H1 (cell line): ENCODE measurements at regions not wholly inside any gene's neighbourhood (a gene's known extent, or its start where the extent isn't known, plus 50 kb on each side); places are given as distances from the start of the nearest gene placed in this dataset.

Experiments used
- POLR2A ChIP-seq, 2 experiments: IDR thresholded peaks; 1 replicate in 1 of 2; 2 replicates in 1 of 2; pipeline ENCODE4 v1.6.1; 2011; ENCODE audit warnings: low read depth in 2 of 2, low read length in 2 of 2, mild to moderate bottlenecking in 2 of 2; ENCODE audit errors: control extremely low read depth in 1 of 2
- POLR2AphosphoS5 ChIP-seq: IDR thresholded peaks from 2 replicates; pipeline ENCODE4 v1.6.1; 2011; ENCODE audit warnings: low read depth, low read length
- SP1 ChIP-seq: IDR thresholded peaks from 2 replicates; pipeline ENCODE4 v1.6.1; 2011; ENCODE audit warnings: low read depth, low read length
- TCF12 ChIP-seq: IDR thresholded peaks from 2 replicates; pipeline ENCODE4 v1.6.1; 2011; ENCODE audit warnings: low read depth, mild to moderate bottlenecking, low read length
- YY1 ChIP-seq: IDR thresholded peaks from 2 replicates; pipeline ENCODE4 v1.6.1; 2011; ENCODE audit warnings: low read depth, mild to moderate bottlenecking, low read length
- TF ChIP-seq, protein P1 (sequence below), 3 experiments: IDR thresholded peaks; 1 replicate in 2 of 3; 2 replicates in 1 of 3; pipeline versions ENCODE4 v1.5.1 to v1.6.1; 2011; ENCODE audit warnings: low read length in 3 of 3, mild to moderate bottlenecking in 3 of 3, inconsistent platforms in 2 of 3, low read depth in 1 of 3, moderate library complexity in 1 of 3; ENCODE audit not compliant: insufficient read depth in 1 of 3; ENCODE audit errors: control extremely low read depth in 1 of 3
- TF ChIP-seq, protein P2 (sequence below): IDR thresholded peaks from 2 replicates; pipeline ENCODE4 v1.6.1; 2011; ENCODE audit warnings: low read depth, mild to moderate bottlenecking, low read length; ENCODE audit not compliant: insufficient read depth

DNA sequence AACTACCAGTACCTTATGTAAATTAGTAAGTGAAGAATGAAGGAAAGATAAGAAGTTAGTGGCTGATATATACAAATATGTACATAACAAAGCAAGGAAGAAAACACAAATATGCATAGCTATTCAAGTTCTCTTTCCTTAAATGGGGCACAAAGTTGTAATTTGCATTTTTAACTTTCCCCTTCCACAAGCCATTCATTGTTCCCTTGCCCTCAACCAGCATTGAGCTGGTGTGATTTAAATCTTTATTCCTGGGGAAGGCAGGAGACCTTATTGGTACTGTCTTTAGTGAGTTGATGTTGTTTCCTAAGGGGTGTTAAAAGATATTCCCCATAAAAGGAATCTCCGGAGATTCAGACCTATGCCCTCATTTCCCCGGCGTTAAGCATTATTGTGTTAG, 735.3 kb downstream of the PCDH18 start:
- TF ChIP-seq TCF12 (no peak), YY1 (no peak), SP1 (0 out of 2 replicates have a peak, but pooled peaks have one; percentile 14), POLR2AphosphoS5 (no peak), POLR2A (IDR thresholded peaks at IDR 0.05; ENCODE audit: control extremely low read depth in 1 of 2, low read depth in 2 of 2, low read length in 2 of 2) (no peak)
- TF ChIP-seq, protein P1, sequence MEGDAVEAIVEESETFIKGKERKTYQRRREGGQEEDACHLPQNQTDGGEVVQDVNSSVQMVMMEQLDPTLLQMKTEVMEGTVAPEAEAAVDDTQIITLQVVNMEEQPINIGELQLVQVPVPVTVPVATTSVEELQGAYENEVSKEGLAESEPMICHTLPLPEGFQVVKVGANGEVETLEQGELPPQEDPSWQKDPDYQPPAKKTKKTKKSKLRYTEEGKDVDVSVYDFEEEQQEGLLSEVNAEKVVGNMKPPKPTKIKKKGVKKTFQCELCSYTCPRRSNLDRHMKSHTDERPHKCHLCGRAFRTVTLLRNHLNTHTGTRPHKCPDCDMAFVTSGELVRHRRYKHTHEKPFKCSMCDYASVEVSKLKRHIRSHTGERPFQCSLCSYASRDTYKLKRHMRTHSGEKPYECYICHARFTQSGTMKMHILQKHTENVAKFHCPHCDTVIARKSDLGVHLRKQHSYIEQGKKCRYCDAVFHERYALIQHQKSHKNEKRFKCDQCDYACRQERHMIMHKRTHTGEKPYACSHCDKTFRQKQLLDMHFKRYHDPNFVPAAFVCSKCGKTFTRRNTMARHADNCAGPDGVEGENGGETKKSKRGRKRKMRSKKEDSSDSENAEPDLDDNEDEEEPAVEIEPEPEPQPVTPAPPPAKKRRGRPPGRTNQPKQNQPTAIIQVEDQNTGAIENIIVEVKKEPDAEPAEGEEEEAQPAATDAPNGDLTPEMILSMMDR (IDR thresholded peaks at IDR 0.05; ENCODE audit: control extremely low read depth in 1 of 3, insufficient read depth in 1 of 3, low read depth in 1 of 3, low read length in 3 of 3), result no peak
- TF ChIP-seq, protein P2, sequence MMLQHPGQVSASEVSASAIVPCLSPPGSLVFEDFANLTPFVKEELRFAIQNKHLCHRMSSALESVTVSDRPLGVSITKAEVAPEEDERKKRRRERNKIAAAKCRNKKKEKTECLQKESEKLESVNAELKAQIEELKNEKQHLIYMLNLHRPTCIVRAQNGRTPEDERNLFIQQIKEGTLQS, result no peak
